ENCODE measurements at regions not wholly inside any gene's neighbourhood (a gene's known extent, or its start where the extent isn't known, plus 50 kb on each side); places are given as distances from the start of the nearest gene placed in this dataset.

GRCh38 chr4:81836716-81837115 is 365.0 kb upstream of the RASGEF1B start:
- Histone ChIP-seq H3K27ac (no peak overlapping the region), H3K4me1 (no peaks in the 10 kb centered on the region), H3K27me3 (no peaks in the 10 kb centered on the region), H3K9me3 (no peaks in the 10 kb centered on the region), H3K36me3 (no peaks in the 10 kb centered on the region), H3K4me3 (no peak overlapping the region)
- intact Hi-C loops (cut with DNase I; ENCODE audit: low total_unique reads) (no loop called here), in situ Hi-C loops (cut with MboI; ENCODE audit: low pct_ligation_motif_present in 1 of 4, low pct_unique_long_range_greater_than_20kb in 1 of 4, low sequenced_read_pairs in 3 of 4) (no loop called here)
- DNase-seq = no peak
- WGBS, 2 donors (ENCODE audit: low coverage in 1 of 2) = 46% methylated on average over 1 of the region's 1 CpG; no CpG with 5 or more reads in 1 of the 2 donors
- TF ChIP-seq POLR2AphosphoS5 (IDR thresholded peaks at IDR 0.05) (no peak), EP300 (IDR thresholded peaks at IDR 0.05; ENCODE audit: low read depth) (no peak), POLR2A (IDR thresholded peaks at IDR 0.05) (no peak), CTCF (IDR thresholded peaks at IDR 0.05) (no peak)

DNA sequence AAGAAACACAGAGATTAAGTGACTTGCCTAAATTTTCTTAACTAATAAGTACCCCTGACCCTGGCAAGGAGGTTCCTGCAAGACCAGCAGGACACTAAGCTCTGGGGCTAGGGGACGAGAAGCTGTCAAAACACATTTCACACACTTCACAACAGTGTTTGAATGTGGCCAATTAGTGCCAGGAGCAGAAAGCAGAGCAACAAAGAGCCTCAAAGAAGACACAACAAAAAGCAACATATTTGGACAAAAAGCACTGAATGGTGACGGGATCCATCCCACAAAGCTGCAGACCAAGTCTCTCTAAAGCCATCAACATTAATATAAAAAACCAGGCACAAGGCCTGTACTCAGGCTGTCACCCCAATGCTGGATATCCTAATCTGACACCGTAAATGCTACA is 361.9 kb upstream of the RASGEF1B start:
- WGBS, 2 donors (ENCODE audit: low coverage in 1 of 2) = 97 to 100% methylated on average over 3 of the region's 3 CpGs
- Histone ChIP-seq H3K4me3 (no peak overlapping the region), H3K27me3 (no peaks in the 10 kb centered on the region), H3K4me1 (no peaks in the 10 kb centered on the region), H3K9me3 (no peaks in the 10 kb centered on the region), H3K36me3 (no peaks in the 10 kb centered on the region), H3K27ac (no peak overlapping the region)
- intact Hi-C loops (cut with DNase I; ENCODE audit: low total_unique reads) = no loop called here
- TF ChIP-seq POLR2A (IDR thresholded peaks at IDR 0.05) = no peak
- no peak for TF ChIP-seq EP300 (IDR thresholded peaks at IDR 0.05; ENCODE audit: low read depth)
- no peak for TF ChIP-seq POLR2AphosphoS5 (IDR thresholded peaks at IDR 0.05)
- no peak for TF ChIP-seq CTCF (IDR thresholded peaks at IDR 0.05)
- in situ Hi-C loops (cut with MboI; ENCODE audit: low pct_ligation_motif_present in 1 of 4, low pct_unique_long_range_greater_than_20kb in 1 of 4, low sequenced_read_pairs in 3 of 4) = no loop called here
- no peak for DNase-seq

GRCh38 chr4:81828991-81829390 is 357.3 kb upstream of the RASGEF1B start:
- Histone ChIP-seq H3K9me3 (no peaks in the 10 kb centered on the region), H3K4me1 (no peaks in the 10 kb centered on the region), H3K27ac (no peak overlapping the region), H3K36me3 (no peaks in the 10 kb centered on the region), H3K27me3 (no peaks in the 10 kb centered on the region), H3K4me3 (no peak overlapping the region)
- TF ChIP-seq POLR2A (IDR thresholded peaks at IDR 0.05) = no peak
- TF ChIP-seq EP300 (IDR thresholded peaks at IDR 0.05; ENCODE audit: low read depth) = no peak
- no peak for TF ChIP-seq CTCF (IDR thresholded peaks at IDR 0.05)
- no peak for TF ChIP-seq POLR2AphosphoS5 (IDR thresholded peaks at IDR 0.05)
- intact Hi-C loops (cut with DNase I; ENCODE audit: low total_unique reads) = no loop called here
- no peak for DNase-seq
- 71 to 85% methylated on average over 1 of the region's 1 CpG for WGBS, 2 donors (ENCODE audit: low coverage in 1 of 2)
- in situ Hi-C loops (cut with MboI; ENCODE audit: low pct_ligation_motif_present in 1 of 4, low pct_unique_long_range_greater_than_20kb in 1 of 4, low sequenced_read_pairs in 3 of 4) = no loop called here

DNA sequence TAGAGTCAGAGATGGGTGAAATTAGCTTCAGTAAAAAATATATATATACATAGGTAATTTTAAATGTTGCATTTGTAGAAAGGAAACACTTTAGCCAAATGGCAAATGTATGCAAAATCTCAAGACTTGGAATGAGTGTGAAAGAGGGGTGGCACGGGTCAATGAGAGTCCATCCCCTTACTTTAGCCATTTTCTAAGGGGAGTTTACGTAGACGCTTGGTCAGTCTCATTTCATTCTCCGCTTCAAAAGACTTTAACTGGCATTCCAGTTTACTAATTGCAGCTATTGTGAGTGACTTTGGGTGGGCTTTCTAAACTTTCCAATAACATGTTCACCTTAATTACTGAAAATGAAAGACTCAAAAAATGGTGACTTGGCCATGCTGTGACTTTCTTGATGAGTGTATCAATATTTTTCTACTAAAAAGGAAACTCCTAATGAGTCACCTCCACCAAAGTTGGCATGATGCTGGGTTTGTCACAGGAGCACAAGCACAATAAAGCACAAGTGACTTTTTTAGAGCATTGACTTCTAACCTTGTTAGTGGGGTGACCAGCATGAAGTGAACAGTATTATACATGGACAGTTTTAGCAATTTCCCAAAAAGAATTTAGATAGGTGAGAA is 356.0 kb upstream of the RASGEF1B start:
- no peak overlapping the region for H3K27ac ChIP-seq
- H3K4me3 ChIP-seq = no peak overlapping the region
- H3K9me3 ChIP-seq = no peaks in the 10 kb centered on the region
- intact Hi-C loops (cut with DNase I; ENCODE audit: low total_unique reads) = no loop called here
- H3K27me3 ChIP-seq = no peaks in the 10 kb centered on the region
- in situ Hi-C loops (cut with MboI; ENCODE audit: low pct_ligation_motif_present in 1 of 4, low pct_unique_long_range_greater_than_20kb in 1 of 4, low sequenced_read_pairs in 3 of 4) = no loop called here
- no peaks in the 10 kb centered on the region for H3K4me1 ChIP-seq
- 76% methylated on average over 4 of the region's 4 CpGs; no CpG with 5 or more reads in 1 of the 2 donors for WGBS, 2 donors (ENCODE audit: low coverage in 1 of 2)
- TF ChIP-seq POLR2A (IDR thresholded peaks at IDR 0.05) = no peak
- TF ChIP-seq EP300 (IDR thresholded peaks at IDR 0.05; ENCODE audit: low read depth) = no peak
- no peak for TF ChIP-seq CTCF (IDR thresholded peaks at IDR 0.05)
- TF ChIP-seq POLR2AphosphoS5 (IDR thresholded peaks at IDR 0.05) = no peak
- no peak for DNase-seq
- H3K36me3 ChIP-seq = no peaks in the 10 kb centered on the region

All from transverse colon (tissue), 4 donors.